Naive thymus-derived CD8-positive, alpha-beta T cell (primary cell): ENCODE measurements at regions not wholly inside any gene's neighbourhood (a gene's known extent, or its start where the extent isn't known, plus 50 kb on each side); places are given as distances from the start of the nearest gene placed in this dataset.

Experiments
- ATAC-seq, 2 donors: fragments of 150-1000 bp; cut with Tn5 transposase in 1 of 2; sonication (Bioruptor Pico), chemical (Tn5 transposase) in 1 of 2; 1 replicate in 1 of 2; 2 replicates in 1 of 2; pipeline ENCODE4 v1.10.0; 2021; ENCODE audit warnings: mild to moderate bottlenecking in 2 of 2, moderate library complexity in 2 of 2
- POLR2A ChIA-PET: fragments of 350-600 bp; sonication (Branson Sonifier 250); formaldehyde crosslinking; loops from one replicate; lab custom pipeline; 2021; ENCODE audit warnings: antibody characterized with exemption; lab: Charles Lee
- DNase-seq, 10 donors: peaks; one replicate each; pipeline versions ENCODE4 v3.0.0 to v3.0.0-alpha.2; 2020 to 2022
- H3K27ac Mint-ChIP-seq, 10 donors: one replicate each; pipeline ENCODE4 v1.8.0; 2020 to 2022; ENCODE audit warnings: mild to moderate bottlenecking in 10 of 10, mixed read lengths in 10 of 10, moderate library complexity in 4 of 10, inconsistent platforms in 1 of 10
- H3K27me3 Mint-ChIP-seq, 5 donors: one replicate each; pipeline ENCODE4 v1.8.0; 2021 to 2022; ENCODE audit warnings: mixed read lengths in 5 of 5
- H3K36me3 Mint-ChIP-seq, 3 donors: one replicate each; pipeline ENCODE4 v1.8.0; 2020 to 2022; ENCODE audit warnings: mixed read lengths in 3 of 3, mild to moderate bottlenecking in 2 of 3, inconsistent platforms in 1 of 3
- H3K4me1 Mint-ChIP-seq, 4 donors: one replicate each; pipeline ENCODE4 v1.8.0; 2021 to 2022; ENCODE audit warnings: mixed read lengths in 4 of 4
- H3K4me3 Mint-ChIP-seq, 10 donors: one replicate each; pipeline ENCODE4 v1.8.0; 2020 to 2022; ENCODE audit warnings: mild to moderate bottlenecking in 10 of 10, mixed read lengths in 10 of 10, moderate library complexity in 6 of 10, inconsistent platforms in 1 of 10
- H3K9me3 Mint-ChIP-seq, 9 donors: one replicate each; pipeline ENCODE4 v1.8.0; 2020 to 2022; ENCODE audit warnings: mixed read lengths in 9 of 9, mild to moderate bottlenecking in 3 of 9, inconsistent platforms in 1 of 9, moderate library complexity in 1 of 9

DNA sequence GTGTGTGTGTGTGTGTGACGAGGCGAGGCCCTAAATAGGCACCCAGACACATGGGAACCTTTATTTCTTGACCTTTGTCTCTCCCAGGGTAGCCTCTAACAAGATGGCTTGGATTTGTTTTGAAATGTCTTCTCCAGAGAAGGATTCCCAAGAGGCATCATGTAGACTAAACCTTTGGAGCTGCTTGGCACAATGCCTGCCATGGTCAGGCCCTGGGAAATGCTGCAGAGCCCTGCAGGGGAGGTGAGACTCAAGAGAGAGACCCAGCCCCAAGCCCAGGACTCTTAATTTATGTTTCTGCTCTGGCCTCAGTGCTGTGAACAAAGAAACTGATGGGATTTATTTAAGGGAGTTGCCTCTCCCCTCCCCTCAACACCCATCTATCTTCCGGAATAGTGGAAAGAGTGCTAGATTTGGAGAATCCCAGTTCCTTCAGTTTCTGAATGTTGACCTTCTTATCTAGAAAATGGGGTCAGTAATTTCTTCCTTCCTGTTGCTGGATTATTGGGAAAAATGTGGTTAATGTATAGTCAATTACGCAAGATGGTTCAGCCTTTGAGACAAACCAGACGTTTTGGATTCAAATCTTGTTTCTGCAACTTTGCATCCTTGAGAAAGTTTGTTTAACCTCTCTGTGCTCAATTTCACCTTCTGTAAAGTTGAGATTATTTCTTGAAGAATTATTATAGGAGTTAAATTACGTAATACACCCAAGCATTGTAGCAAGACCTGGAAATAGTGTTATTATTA is 434.8 kb downstream of the MAFB start:
- Mint-ChIP-seq H3K9me3 (peaks cover 0 to 10% (median 2%) of the 10 kb centered on the region in 9 donors), H3K4me3 (no peak overlapping the region), H3K4me1 (no peaks in the 10 kb centered on the region), H3K27ac (no peak overlapping the region), H3K27me3 (peaks cover 1 to 26% (median 9%) of the 10 kb centered on the region in 5 donors), H3K36me3 (peaks cover 0 to 4% (median 0%) of the 10 kb centered on the region in 3 donors)
- no peak for DNase-seq
- POLR2A ChIA-PET = no interaction called here
- ATAC-seq = no peak

DNA sequence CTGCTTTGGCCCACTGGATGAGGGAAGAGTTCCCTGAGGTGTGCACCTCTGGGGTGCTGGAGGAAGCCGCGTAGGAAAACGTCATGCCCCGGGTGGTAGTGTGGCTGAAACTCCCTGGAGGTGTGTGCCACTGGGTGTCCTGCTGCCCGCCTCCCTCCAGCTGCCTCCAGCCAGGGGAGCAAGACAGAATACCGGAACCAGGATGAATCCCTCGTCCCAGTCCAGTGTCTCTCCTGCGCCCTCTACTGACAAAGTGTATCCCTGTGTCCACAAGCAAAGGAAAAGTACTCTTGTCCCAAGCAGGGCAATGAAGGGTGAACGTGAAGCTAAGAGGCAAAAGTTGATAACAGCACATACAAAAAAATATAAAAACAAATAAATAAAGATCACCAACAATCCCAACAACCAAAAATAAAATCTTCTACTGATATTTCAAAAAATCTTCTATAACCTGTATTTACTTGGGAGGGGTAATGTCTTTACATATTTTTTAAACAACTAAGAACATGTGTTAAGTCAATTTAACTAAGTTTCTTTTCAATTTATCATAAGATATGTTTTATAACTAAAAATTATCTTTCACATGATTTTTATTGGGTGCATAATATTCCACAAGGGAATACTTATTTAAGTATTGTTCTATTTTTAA is 437.6 kb downstream of the MAFB start:
- peaks cover 0 to 14% (median 2%) of the 10 kb centered on the region in 9 donors for H3K9me3 Mint-ChIP-seq
- peaks cover 0 to 4% (median 0%) of the 10 kb centered on the region in 3 donors for H3K36me3 Mint-ChIP-seq
- peaks cover 2 to 26% (median 12%) of the 10 kb centered on the region in 5 donors for H3K27me3 Mint-ChIP-seq
- H3K4me1 Mint-ChIP-seq = no peaks in the 10 kb centered on the region
- no peak overlapping the region for H3K27ac Mint-ChIP-seq
- ATAC-seq (no peak), DNase-seq (no peak)
- POLR2A ChIA-PET = no interaction called here
- H3K4me3 Mint-ChIP-seq = no peak overlapping the region

DNA sequence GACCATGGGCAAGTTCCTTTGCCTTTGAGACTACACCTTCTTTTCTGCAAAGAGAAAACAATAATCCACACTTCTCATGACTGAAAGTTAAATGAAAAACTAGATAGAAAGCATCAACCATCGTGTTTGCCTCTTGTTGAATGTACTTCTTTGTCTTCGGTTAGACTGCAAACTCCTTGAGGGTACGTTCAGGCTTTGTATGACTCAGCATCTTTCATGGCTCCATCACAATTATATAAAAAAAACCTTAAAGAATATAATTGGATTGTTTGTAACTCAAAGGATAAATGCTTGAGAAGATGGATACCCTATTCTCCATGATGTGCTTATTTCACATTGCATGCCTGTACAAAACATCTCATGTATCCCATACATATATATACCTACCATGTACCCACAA is 439.2 kb downstream of the MAFB start:
- H3K27ac Mint-ChIP-seq = no peak overlapping the region
- H3K27me3 Mint-ChIP-seq = peaks cover 1 to 17% (median 3%) of the 10 kb centered on the region in 5 donors
- H3K9me3 Mint-ChIP-seq = peaks cover 0 to 14% (median 2%) of the 10 kb centered on the region in 9 donors
- DNase-seq (no peak), ATAC-seq (no peak)
- POLR2A ChIA-PET = no interaction called here
- H3K36me3 Mint-ChIP-seq = peaks cover 0 to 4% (median 0%) of the 10 kb centered on the region in 3 donors
- no peaks in the 10 kb centered on the region for H3K4me1 Mint-ChIP-seq
- H3K4me3 Mint-ChIP-seq = no peak overlapping the region

DNA sequence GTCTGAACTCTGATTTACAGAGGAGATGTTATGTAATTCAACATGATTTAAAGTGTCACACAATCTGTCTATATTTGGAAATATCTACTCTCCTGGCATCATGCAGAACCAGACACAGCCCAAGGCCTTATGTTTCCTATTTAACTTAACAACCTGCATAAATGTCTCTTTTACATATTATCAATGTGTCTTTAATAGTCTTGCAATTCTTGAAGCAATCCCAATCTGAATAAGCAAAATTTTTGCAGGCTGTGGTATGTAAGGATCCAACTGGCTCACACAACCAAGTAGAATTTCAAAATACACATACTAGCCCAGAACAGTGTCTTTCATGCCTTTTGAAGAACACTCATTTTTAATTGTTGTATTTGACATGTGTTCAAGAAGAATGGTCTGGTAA is 443.2 kb downstream of the MAFB start:
- POLR2A ChIA-PET = no interaction called here
- Mint-ChIP-seq H3K27ac (no peak overlapping the region), H3K27me3 (peaks cover 4 to 22% (median 14%) of the 10 kb centered on the region in 5 donors), H3K36me3 (peaks cover 0 to 2% (median 0%) of the 10 kb centered on the region in 3 donors), H3K4me1 (no peaks in the 10 kb centered on the region), H3K9me3 (peaks cover 0 to 8% (median 0%) of the 10 kb centered on the region in 9 donors), H3K4me3 (no peak overlapping the region)
- ATAC-seq = no peak
- DNase-seq = no peak

DNA sequence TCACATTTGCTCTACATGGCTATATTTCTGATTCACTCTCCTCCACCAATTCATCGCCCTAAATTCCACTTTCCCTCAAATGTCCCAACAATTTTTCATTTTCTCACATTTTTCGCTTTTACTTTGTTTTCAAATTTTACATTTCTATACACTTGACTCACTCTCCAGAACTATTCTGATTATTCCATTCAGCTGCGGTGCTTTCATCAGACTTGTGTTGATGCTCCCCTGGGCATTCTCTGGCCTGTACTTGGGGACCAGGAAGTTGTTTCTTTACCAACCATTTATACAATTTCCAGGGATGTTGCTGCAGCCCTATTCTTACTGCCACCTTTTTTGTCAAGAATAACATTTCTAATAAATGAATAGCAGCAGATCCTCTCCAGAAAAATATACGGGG is 444.8 kb downstream of the MAFB start:
- Mint-ChIP-seq H3K36me3 (no peaks in the 10 kb centered on the region), H3K4me1 (no peaks in the 10 kb centered on the region), H3K27me3 (peaks cover 3 to 22% (median 15%) of the 10 kb centered on the region in 5 donors), H3K9me3 (peaks cover 0 to 5% (median 0%) of the 10 kb centered on the region in 9 donors), H3K27ac (no peak overlapping the region), H3K4me3 (no peak overlapping the region)
- POLR2A ChIA-PET = no interaction called here
- DNase-seq = no peak
- no peak for ATAC-seq

DNA sequence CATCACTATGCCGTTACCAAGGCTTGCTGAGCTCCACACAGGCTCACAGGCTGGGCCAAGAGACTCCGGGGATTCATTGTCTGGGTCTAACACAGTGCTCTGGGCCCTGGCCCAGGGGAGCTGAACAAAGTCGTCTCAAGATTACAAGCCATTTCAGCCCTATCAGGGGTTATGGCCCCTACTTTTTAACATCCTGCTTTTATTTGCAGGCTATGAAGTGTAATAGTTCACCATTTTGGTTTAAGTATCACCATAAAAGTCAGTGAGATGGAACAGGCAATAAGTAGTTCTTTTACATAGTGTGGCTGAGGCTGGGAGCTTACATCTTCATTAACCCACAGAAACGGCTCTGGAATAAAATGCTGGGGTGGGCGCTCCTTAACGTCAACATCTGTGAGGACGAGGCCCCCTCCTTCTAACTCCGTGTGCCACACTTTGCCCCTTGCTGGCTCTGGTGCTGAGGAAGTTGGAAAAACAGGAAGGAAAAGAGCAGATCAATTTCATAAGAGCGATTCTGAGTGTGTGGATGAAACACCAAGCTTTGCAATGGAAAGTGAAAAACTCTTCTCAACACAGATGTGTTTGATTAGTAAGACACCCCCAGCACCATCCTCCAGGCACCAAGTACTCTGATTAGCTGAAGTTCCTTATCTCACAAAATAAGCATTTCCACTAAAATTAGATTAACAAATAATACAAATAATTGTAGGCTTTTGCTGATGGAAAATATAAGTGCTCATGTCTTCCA is 447.3 kb downstream of the MAFB start:
- ATAC-seq (no peak), DNase-seq (no peak)
- peaks cover 0 to 6% (median 0%) of the 10 kb centered on the region in 9 donors for H3K9me3 Mint-ChIP-seq
- no peak overlapping the region for H3K4me3 Mint-ChIP-seq
- no peaks in the 10 kb centered on the region for H3K36me3 Mint-ChIP-seq
- no peaks in the 10 kb centered on the region for H3K4me1 Mint-ChIP-seq
- POLR2A ChIA-PET = no interaction called here
- H3K27me3 Mint-ChIP-seq = peaks cover 4 to 26% (median 15%) of the 10 kb centered on the region in 5 donors
- no peak overlapping the region for H3K27ac Mint-ChIP-seq

DNA sequence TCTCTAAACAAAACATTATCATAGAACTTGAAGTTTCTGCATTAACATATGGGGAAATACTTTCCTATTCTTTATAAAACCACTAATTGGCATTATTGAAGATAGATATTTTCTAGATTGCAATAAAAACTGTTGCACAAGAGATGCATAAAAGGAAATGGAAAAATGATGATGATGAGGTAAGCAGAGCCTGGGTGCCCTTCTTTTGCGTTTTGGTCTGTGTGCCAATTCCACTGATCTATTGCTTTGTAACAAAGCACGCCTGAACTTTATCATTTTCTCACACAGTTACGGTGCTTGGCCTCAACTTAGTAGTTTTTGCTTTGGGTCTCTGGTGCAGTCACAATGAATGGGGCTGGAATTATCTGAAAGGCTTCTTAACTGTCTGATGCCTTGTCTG is 450.5 kb downstream of the MAFB start:
- Mint-ChIP-seq H3K27ac (no peak overlapping the region), H3K4me3 (no peak overlapping the region), H3K9me3 (peaks cover 0 to 3% (median 0%) of the 10 kb centered on the region in 9 donors), H3K27me3 (peaks cover 6 to 30% (median 14%) of the 10 kb centered on the region in 5 donors), H3K36me3 (no peaks in the 10 kb centered on the region), H3K4me1 (no peaks in the 10 kb centered on the region)
- no peak for DNase-seq
- POLR2A ChIA-PET = no interaction called here
- ATAC-seq = no peak

DNA sequence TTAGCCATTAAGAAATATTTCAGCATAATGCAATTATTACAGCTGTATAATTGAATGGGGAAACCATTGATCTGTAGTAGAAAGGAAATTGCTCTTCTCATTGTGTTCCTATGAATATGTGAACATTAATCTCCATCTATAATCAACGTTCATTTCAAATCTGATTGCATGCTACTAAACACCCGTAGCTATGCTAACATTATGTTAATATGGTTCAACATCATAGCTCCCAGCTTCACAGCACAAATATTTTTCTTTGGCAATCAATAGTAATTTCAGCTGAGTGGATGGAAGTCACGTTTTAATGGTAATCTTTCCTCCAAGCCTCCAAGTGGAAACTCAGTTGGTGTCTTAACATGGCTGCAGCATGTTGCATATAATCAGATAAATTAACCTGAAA is 454.4 kb downstream of the MAFB start:
- Mint-ChIP-seq H3K27me3 (peaks cover 5 to 9% (median 8%) of the 10 kb centered on the region in 5 donors), H3K4me3 (no peak overlapping the region), H3K27ac (no peak overlapping the region), H3K4me1 (no peaks in the 10 kb centered on the region), H3K36me3 (no peaks in the 10 kb centered on the region), H3K9me3 (peaks cover 0 to 3% (median 0%) of the 10 kb centered on the region in 9 donors)
- DNase-seq = no peak
- ATAC-seq = no peak
- POLR2A ChIA-PET = no interaction called here

DNA sequence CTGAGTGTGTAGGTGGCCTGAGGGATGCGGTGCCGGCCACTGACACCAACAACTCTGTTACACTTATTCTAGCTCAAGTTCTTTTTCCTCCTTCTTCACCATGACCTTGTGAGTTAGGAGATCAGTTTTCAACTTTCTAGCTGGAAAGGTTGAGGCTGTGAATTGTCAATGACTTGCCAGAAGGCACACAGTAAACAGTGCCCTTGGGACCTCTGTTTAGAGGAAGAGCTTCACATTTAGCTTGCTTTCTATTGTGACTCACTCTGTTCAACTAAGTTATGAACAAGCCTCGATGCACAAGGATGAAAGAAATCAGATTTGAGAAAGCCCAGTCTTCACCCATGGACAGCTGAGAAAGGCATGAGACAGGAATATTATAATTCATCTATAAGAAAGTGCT is 455.6 kb downstream of the MAFB start:
- no peak for ATAC-seq
- no peaks in the 10 kb centered on the region for H3K36me3 Mint-ChIP-seq
- H3K4me3 Mint-ChIP-seq = no peak overlapping the region
- H3K27me3 Mint-ChIP-seq = peaks cover 5 to 12% (median 9%) of the 10 kb centered on the region in 5 donors
- H3K9me3 Mint-ChIP-seq = no peaks in the 10 kb centered on the region
- H3K27ac Mint-ChIP-seq = no peak overlapping the region
- DNase-seq = no peak
- no peaks in the 10 kb centered on the region for H3K4me1 Mint-ChIP-seq
- POLR2A ChIA-PET = no interaction called here

DNA sequence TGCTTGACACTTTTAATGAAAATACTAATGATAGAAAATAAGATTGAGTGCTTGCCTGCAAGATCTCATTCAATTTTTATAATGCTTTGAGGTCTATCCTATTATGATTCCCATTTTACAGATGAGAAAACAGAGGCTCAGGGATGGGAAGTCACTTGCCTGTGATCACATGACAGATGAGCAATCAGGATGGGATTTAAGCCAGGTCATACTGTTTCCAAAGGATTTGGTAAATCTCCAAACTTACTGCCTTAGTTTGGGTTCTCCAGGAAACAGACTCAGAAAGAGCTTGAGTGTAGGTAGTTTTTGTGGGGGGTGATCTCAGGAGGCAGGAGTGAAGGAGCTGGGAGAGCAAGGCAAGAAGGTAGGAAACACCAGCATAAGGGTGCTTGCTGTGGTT is 456.3 kb downstream of the MAFB start:
- DNase-seq = no peak
- H3K36me3 Mint-ChIP-seq = no peaks in the 10 kb centered on the region
- no peak for ATAC-seq
- H3K4me3 Mint-ChIP-seq = no peak overlapping the region
- H3K4me1 Mint-ChIP-seq = no peaks in the 10 kb centered on the region
- no peak overlapping the region for H3K27ac Mint-ChIP-seq
- no peaks in the 10 kb centered on the region for H3K9me3 Mint-ChIP-seq
- POLR2A ChIA-PET = no interaction called here
- H3K27me3 Mint-ChIP-seq = peaks cover 5 to 14% (median 9%) of the 10 kb centered on the region in 5 donors

DNA sequence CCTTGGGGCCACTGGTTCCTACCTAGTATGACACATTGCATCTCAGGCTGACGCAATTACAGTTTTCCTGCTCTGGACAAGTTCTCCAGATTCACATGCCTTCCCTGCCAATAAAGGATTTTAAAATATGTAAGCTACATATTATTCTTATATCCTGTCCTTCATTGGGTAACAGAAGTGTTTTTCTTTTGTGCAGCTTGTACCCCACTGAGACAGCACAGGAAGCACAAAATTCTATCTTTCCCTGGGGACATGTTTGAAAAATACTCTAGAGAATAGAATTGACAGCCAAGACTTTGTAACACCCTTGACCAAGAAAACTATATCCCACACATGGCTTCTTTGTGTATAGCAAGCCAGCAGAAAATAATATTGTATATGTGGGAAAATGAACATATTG is 456.8 kb downstream of the MAFB start:
- Mint-ChIP-seq H3K27ac (no peak overlapping the region), H3K36me3 (no peaks in the 10 kb centered on the region), H3K4me3 (no peak overlapping the region), H3K4me1 (no peaks in the 10 kb centered on the region), H3K9me3 (no peaks in the 10 kb centered on the region), H3K27me3 (peaks cover 5 to 14% (median 9%) of the 10 kb centered on the region in 5 donors)
- DNase-seq (no peak), ATAC-seq (no peak)
- POLR2A ChIA-PET = no interaction called here

DNA sequence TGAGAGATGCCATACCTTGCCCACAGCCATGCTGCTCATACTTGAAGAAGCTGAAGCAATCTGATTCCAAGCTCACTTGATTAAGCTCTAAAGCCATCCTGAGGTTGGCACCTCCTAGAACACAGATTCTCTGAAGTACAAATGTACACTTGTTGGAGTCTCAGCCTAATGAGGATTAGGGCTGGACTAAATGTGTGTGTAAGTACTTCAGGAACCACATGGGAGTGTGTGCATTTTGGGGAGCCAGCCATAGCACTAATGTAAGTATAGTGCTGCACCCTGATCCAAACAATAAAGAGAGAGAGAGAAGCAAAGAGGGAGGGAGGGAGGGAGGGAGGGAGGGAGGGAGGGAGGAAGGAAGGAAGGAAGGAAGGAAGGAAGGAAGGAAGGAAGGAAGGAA is 458.6 kb downstream of the MAFB start:
- no peak overlapping the region for H3K27ac Mint-ChIP-seq
- no peak for ATAC-seq
- no peak overlapping the region for H3K4me3 Mint-ChIP-seq
- no peaks in the 10 kb centered on the region for H3K36me3 Mint-ChIP-seq
- no peaks in the 10 kb centered on the region for H3K4me1 Mint-ChIP-seq
- peaks cover 0 to 14% (median 4%) of the 10 kb centered on the region in 5 donors for H3K27me3 Mint-ChIP-seq
- POLR2A ChIA-PET = no interaction called here
- no peak for DNase-seq
- H3K9me3 Mint-ChIP-seq = no peaks in the 10 kb centered on the region

DNA sequence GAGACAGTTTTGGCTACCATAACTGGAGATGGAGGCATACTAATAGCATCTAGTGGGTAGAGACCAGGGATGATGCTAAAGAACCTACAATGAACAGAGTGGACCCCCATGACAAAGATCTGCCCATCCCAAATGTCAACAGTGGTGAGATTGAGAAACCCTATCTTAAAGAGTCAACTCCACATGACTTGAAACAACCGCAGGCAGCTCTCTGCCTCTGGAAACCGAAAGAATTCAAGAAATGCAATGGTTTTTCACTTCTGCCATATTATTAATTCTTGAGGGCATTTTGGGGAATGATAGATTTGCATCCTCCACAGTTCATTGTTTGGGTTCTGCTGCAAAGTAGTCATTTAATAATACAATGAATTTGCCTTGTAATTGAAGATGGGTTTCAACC is 463.4 kb downstream of the MAFB start:
- no peak overlapping the region for H3K4me3 Mint-ChIP-seq
- H3K9me3 Mint-ChIP-seq = no peaks in the 10 kb centered on the region
- H3K4me1 Mint-ChIP-seq = no peaks in the 10 kb centered on the region
- peaks cover 2 to 17% (median 6%) of the 10 kb centered on the region in 5 donors for H3K27me3 Mint-ChIP-seq
- POLR2A ChIA-PET = no interaction called here
- H3K36me3 Mint-ChIP-seq = no peaks in the 10 kb centered on the region
- H3K27ac Mint-ChIP-seq = no peak overlapping the region
- no peak for ATAC-seq
- DNase-seq = no peak
